Progenitor cell of endocrine pancreas (in vitro differentiated cells): ENCODE measurements at regions not wholly inside any gene's neighbourhood (a gene's known extent, or its start where the extent isn't known, plus 50 kb on each side); places are given as distances from the start of the nearest gene placed in this dataset.

Experiments used
- DNase-seq: peaks from one replicate; pipeline ENCODE4 v3.0.0; 2021; ENCODE audit warnings: low spot score; ENCODE audit not compliant: unreplicated experiment
- H3K27ac Mint-ChIP-seq: 2 replicates; pipeline ENCODE4 v1.8.0; 2021; ENCODE audit warnings: mild to moderate bottlenecking, moderate library complexity, mixed read lengths
- H3K27me3 Mint-ChIP-seq: 2 replicates; pipeline ENCODE4 v1.8.0; 2021; ENCODE audit warnings: mixed read lengths
- H3K36me3 Mint-ChIP-seq: 2 replicates; pipeline ENCODE4 v1.8.0; 2022; ENCODE audit warnings: mixed read lengths; ENCODE audit not compliant: insufficient read depth
- H3K4me1 Mint-ChIP-seq: 2 replicates; pipeline ENCODE4 v1.8.0; 2021; ENCODE audit warnings: low read depth, mixed read lengths
- H3K4me3 Mint-ChIP-seq: 2 replicates; pipeline ENCODE4 v1.8.0; 2021; ENCODE audit warnings: low read depth, mild to moderate bottlenecking, moderate library complexity, mixed read lengths
- H3K9me3 Mint-ChIP-seq: 2 replicates; pipeline ENCODE4 v1.8.0; 2021; ENCODE audit warnings: low read depth, mixed read lengths
- TF ChIP-seq, protein P1 (sequence below): fragments of 200-600 bp; sonication (generic); IDR thresholded peaks from one replicate; pipeline ENCODE4 v1.5.0; 2021; ENCODE audit warnings: antibody characterized with exemption, mild to moderate bottlenecking; ENCODE audit not compliant: unreplicated experiment

DNA sequence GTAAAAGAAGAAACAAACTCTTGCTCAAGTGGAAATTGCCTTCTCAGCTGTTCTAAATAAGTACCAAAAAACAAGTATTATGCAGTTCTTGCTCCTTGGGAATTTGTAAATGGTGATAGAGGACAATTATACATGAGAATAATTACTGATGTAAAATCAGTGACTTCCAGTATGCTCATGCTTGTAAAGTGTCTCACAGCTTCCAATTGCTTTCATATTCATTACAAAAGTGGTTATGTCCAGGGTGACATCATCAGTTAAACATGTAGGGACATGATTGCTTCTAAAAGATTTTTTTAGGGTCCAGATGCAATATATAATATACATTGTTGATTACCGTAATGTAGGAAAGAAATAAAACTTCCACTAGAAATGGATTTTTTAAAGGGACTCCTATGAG, 122.8 kb upstream of the B3GAT2 start:
- Mint-ChIP-seq H3K9me3 (no peaks in the 10 kb centered on the region), H3K4me1 (no peaks in the 10 kb centered on the region), H3K27ac (no peak overlapping the region), H3K4me3 (no peak overlapping the region), H3K36me3 (no peaks in the 10 kb centered on the region), H3K27me3 (peaks cover 3% of the 10 kb centered on the region)
- no peak for DNase-seq
- TF ChIP-seq, protein P1, sequence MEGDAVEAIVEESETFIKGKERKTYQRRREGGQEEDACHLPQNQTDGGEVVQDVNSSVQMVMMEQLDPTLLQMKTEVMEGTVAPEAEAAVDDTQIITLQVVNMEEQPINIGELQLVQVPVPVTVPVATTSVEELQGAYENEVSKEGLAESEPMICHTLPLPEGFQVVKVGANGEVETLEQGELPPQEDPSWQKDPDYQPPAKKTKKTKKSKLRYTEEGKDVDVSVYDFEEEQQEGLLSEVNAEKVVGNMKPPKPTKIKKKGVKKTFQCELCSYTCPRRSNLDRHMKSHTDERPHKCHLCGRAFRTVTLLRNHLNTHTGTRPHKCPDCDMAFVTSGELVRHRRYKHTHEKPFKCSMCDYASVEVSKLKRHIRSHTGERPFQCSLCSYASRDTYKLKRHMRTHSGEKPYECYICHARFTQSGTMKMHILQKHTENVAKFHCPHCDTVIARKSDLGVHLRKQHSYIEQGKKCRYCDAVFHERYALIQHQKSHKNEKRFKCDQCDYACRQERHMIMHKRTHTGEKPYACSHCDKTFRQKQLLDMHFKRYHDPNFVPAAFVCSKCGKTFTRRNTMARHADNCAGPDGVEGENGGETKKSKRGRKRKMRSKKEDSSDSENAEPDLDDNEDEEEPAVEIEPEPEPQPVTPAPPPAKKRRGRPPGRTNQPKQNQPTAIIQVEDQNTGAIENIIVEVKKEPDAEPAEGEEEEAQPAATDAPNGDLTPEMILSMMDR, result no peak

DNA sequence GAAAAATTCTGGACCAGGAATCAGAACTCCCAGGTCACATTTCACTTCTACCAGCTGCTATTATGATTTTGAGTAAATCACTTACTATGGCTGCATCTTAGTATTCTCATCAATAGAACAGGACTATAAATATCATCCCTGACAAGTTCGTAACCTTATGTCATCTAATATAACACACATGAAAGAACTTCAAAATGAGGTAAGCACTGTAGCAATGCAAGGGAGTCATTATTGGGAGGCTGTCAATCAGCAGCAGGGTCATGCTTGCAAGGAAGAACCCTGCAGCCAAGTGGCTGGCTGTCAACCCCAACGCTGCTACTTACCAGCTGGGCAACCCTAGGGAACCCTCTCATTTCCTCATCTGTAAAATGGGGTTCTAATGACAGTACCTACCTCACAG, 123.3 kb upstream of the B3GAT2 start:
- TF ChIP-seq, protein P1, result no peak
- peaks cover 3% of the 10 kb centered on the region for H3K27me3 Mint-ChIP-seq
- no peaks in the 10 kb centered on the region for H3K36me3 Mint-ChIP-seq
- H3K4me3 Mint-ChIP-seq, result no peak overlapping the region
- H3K27ac Mint-ChIP-seq, result no peak overlapping the region
- no peaks in the 10 kb centered on the region for H3K9me3 Mint-ChIP-seq
- no peaks in the 10 kb centered on the region for H3K4me1 Mint-ChIP-seq
- DNase-seq, result no peak

DNA sequence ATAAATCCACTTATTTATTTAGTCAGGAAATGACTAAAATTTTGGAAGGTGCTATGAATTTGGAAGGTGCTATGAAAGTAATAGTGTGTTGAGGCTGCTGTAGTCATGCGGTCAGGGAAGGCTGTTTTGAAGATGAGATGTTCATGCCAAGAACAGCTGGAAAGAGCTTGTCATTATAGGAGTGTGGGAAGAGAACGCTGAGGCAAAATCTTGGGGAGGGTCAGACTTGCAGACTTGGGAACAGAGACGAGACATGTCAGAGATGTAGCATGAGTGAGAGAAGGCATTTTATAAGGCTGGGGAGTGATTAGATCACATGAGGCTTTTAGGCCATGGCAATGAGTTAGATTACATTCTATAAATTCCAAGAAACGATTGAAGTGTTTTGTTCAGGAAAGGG, 124.0 kb upstream of the B3GAT2 start:
- TF ChIP-seq, protein P1, result no peak

DNA sequence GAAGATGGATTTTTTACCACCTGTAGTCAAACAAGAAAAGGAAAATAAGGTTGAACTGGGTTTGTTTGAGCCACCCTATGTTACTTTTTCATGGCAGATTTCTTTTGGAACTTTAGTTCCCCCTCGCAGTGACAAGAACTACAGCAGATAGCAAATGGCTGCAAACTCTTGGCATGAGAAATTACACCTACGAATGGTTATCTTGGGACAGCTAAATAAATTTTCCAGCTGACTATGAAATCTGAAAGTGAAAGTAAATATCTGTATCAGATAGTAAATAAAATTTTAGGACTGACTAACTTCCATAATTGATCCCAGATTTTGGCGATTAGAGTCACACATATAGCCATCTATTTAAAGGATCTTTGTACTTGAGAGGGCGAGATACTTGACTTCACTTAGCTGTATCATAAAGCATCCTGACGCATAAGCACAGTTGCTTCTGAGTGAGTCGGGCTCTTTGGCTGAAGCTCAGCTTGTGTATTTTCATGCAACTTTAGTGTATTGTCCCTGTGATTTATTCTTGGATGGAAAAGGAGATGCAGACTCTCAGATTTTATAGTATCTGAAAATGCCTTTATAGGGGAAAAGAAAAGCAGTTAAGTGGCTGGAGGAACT, 125.3 kb upstream of the B3GAT2 start:
- DNase-seq, result no peak
- Mint-ChIP-seq H3K9me3 (no peaks in the 10 kb centered on the region), H3K27me3 (no peaks in the 10 kb centered on the region), H3K4me1 (no peaks in the 10 kb centered on the region), H3K36me3 (no peaks in the 10 kb centered on the region), H3K4me3 (no peak overlapping the region), H3K27ac (no peak overlapping the region)
- TF ChIP-seq, protein P1, result no peak

More for the DNA sequence above, 124.0 kb upstream of the B3GAT2 start:
- H3K36me3 Mint-ChIP-seq, result no peaks in the 10 kb centered on the region
- no peak for DNase-seq
- no peak overlapping the region for H3K27ac Mint-ChIP-seq
- H3K4me1 Mint-ChIP-seq, result no peaks in the 10 kb centered on the region
- H3K9me3 Mint-ChIP-seq, result no peaks in the 10 kb centered on the region
- no peak overlapping the region for H3K4me3 Mint-ChIP-seq
- no peaks in the 10 kb centered on the region for H3K27me3 Mint-ChIP-seq

DNA sequence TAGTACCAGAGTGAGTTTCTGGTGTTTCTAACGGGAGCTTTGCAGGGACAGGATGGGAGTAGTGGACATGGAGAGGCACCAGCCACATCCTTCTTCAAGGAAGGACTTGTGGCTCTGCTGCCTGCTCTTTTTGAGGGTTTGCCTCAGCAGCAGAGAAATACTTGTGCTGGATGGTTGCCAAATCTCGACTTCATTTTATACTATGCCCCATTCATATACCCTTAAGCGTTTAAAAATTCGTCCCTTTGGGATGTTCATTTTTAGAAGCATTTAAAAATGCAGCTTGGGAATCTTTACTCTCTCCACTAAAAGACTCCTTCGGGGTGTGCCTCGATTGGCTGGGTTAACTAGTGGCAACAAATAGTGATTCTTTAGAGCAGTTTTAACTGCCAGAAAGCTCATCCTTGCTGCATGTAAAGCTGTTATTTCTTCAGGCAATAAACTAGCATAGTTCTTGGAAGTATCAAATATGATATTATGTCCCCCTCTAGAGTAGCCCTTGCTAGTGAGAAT, 126.5 kb upstream of the B3GAT2 start:
- no peak overlapping the region for H3K27ac Mint-ChIP-seq

More for the DNA sequence above, 126.5 kb upstream of the B3GAT2 start:
- H3K9me3 Mint-ChIP-seq, result no peaks in the 10 kb centered on the region
- no peak overlapping the region for H3K4me3 Mint-ChIP-seq
- TF ChIP-seq, protein P1, result no peak
- no peaks in the 10 kb centered on the region for H3K27me3 Mint-ChIP-seq
- H3K4me1 Mint-ChIP-seq, result no peaks in the 10 kb centered on the region
- DNase-seq, result no peak
- no peaks in the 10 kb centered on the region for H3K36me3 Mint-ChIP-seq
